ENCODE measurements at regions not wholly inside any gene's neighbourhood (a gene's known extent, or its start where the extent isn't known, plus 50 kb on each side); places are given as distances from the start of the nearest gene placed in this dataset.

- TF ChIP-seq CTCF (IDR thresholded peaks at IDR 0.05) = no peak
- no peak for TF ChIP-seq POLR2A (IDR thresholded peaks at IDR 0.05)
Measured at GRCh38 chr16:86374603-86375130, 135.7 kb upstream of the FOXF1 start.

Measured in testis (tissue), 2 donors.